GM23338 (cell line): ENCODE measurements at regions not wholly inside any gene's neighbourhood (a gene's known extent, or its start where the extent isn't known, plus 50 kb on each side); places are given as distances from the start of the nearest gene placed in this dataset.

Experiments
- ATAC-seq: fragments of 200-7000 bp; cut with Tn5 transposase; 3 replicates; pipeline ENCODE4 v1.9.1; 2020
- DNase-seq: peaks from one replicate; pipeline ENCODE4 v3.0.0-alpha.2; 2015; ENCODE audit warnings: low spot score
- H2AFZ ChIP-seq: fragments of 200-600 bp; sonication (generic); 2 replicates; pipeline ENCODE4 v1.8.0; 2016; ENCODE audit warnings: antibody characterized with exemption, mild to moderate bottlenecking, moderate library complexity
- H3F3A ChIP-seq: fragments of 200-600 bp; sonication (generic); replicated peaks from 2 replicates; pipeline ENCODE4 v1.8.0; 2017; ENCODE audit warnings: antibody characterized with exemption, mixed run types, low read depth
- H3K27ac ChIP-seq: fragments of 200-600 bp; sonication (generic); 2 replicates; pipeline ENCODE4 v1.6.1; 2016; ENCODE audit warnings: low read depth
- H3K27me3 ChIP-seq: fragments of 200-600 bp; sonication (generic); 2 replicates; pipeline ENCODE4 v1.8.0; 2016; ENCODE audit warnings: mild to moderate bottlenecking, mixed run types, moderate library complexity; ENCODE audit not compliant: insufficient read depth
- H3K36me3 ChIP-seq: fragments of 200-600 bp; sonication (generic); 2 replicates; pipeline ENCODE4 v1.8.0; 2016; ENCODE audit warnings: mild to moderate bottlenecking; ENCODE audit not compliant: insufficient read depth
- H3K4me1 ChIP-seq: fragments of 200-600 bp; sonication (generic); 2 replicates; pipeline ENCODE4 v1.8.0; 2016; ENCODE audit warnings: mild to moderate bottlenecking, moderate library complexity; ENCODE audit not compliant: insufficient read depth
- H3K4me2 ChIP-seq: fragments of 200-600 bp; sonication (generic); 2 replicates; pipeline ENCODE4 v1.7.1; 2017; ENCODE audit warnings: mixed run types
- H3K4me3 ChIP-seq: fragments of 200-600 bp; sonication (generic); 2 replicates; pipeline ENCODE4 v1.6.1; 2016; ENCODE audit warnings: mixed run types
- H3K79me2 ChIP-seq: fragments of 200-600 bp; sonication (generic); replicated peaks from 2 replicates; pipeline ENCODE4 v1.8.0; 2017; ENCODE audit warnings: mild to moderate bottlenecking; ENCODE audit not compliant: insufficient read depth
- H3K9me2 ChIP-seq: fragments of 200-600 bp; sonication (generic); 2 replicates; pipeline ENCODE4 v1.8.0; 2017; ENCODE audit not compliant: insufficient read depth
- H4K20me1 ChIP-seq: fragments of 200-600 bp; sonication (generic); replicated peaks from 2 replicates; pipeline ENCODE4 v1.8.0; 2017; ENCODE audit warnings: mild to moderate bottlenecking; ENCODE audit not compliant: insufficient read depth
- H3K27ac Mint-ChIP-seq: 2 replicates; pipeline ENCODE4 v1.8.0; 2020; ENCODE audit warnings: inconsistent platforms, mild to moderate bottlenecking, moderate library complexity, mixed read lengths
- H3K27me3 Mint-ChIP-seq: 3 replicates; pipeline ENCODE4 v1.8.0; 2022; ENCODE audit warnings: low read depth, mild to moderate bottlenecking, moderate library complexity, mixed read lengths, inconsistent platforms; ENCODE audit not compliant: insufficient read depth, poor library complexity
- H3K36me3 Mint-ChIP-seq: 3 replicates; pipeline ENCODE4 v1.8.0; 2021; ENCODE audit warnings: low read depth, mild to moderate bottlenecking, inconsistent platforms, moderate library complexity, mixed read lengths
- H3K4me1 Mint-ChIP-seq: 3 replicates; pipeline ENCODE4 v1.8.0; 2020; ENCODE audit warnings: mild to moderate bottlenecking, inconsistent platforms, mixed read lengths
- H3K4me3 Mint-ChIP-seq: 3 replicates; pipeline ENCODE4 v1.8.0; 2021; ENCODE audit warnings: moderate library complexity, mild to moderate bottlenecking, inconsistent platforms, mixed read lengths
- H3K9me3 Mint-ChIP-seq: 3 replicates; pipeline ENCODE4 v1.8.0; 2020; ENCODE audit warnings: moderate library complexity, mild to moderate bottlenecking, inconsistent platforms, mixed read lengths
- CREB1 ChIP-seq: fragments of 250-450 bp; sonication (Bioruptor Pico); IDR thresholded peaks from 2 replicates; pipeline ENCODE4 v1.5.0; 2020; ENCODE audit warnings: low read depth, mild to moderate bottlenecking, moderate library complexity
- EZH2 ChIP-seq: fragments of 200-600 bp; sonication (generic); IDR thresholded peaks from one replicate; pipeline ENCODE4 v1.8.0; 2017; ENCODE audit warnings: antibody characterized with exemption, mild to moderate bottlenecking, low read depth; ENCODE audit not compliant: unreplicated experiment
- EZH2phosphoT487 ChIP-seq: fragments of 200-600 bp; sonication (generic); IDR thresholded peaks from one replicate; pipeline ENCODE4 v1.8.1; 2018; ENCODE audit warnings: antibody characterized with exemption; ENCODE audit not compliant: unreplicated experiment
- JUNB ChIP-seq: IDR thresholded peaks from one replicate; pipeline ENCODE4 v1.6.1; 2016; ENCODE audit warnings: antibody characterized with exemption; ENCODE audit not compliant: unreplicated experiment
- NANOG ChIP-seq: IDR thresholded peaks from 2 replicates; pipeline ENCODE4 v1.6.1; 2016; ENCODE audit warnings: antibody characterized with exemption, borderline replicate concordance
- POLR2AphosphoS5 ChIP-seq: IDR thresholded peaks from 2 replicates; pipeline ENCODE4 v1.6.1; 2016; ENCODE audit warnings: antibody characterized with exemption, low read depth
- STAT1 ChIP-seq: IDR thresholded peaks from one replicate; pipeline ENCODE4 v1.6.1; 2016; ENCODE audit warnings: antibody characterized with exemption; ENCODE audit not compliant: unreplicated experiment
- ZNF114 ChIP-seq: fragments of 250-450 bp; sonication (Bioruptor Pico); IDR thresholded peaks from 2 replicates; pipeline ENCODE4 v1.5.0; 2020; ENCODE audit warnings: mild to moderate bottlenecking, moderate library complexity
- ZNF331 ChIP-seq: fragments of 250-450 bp; sonication (Bioruptor Pico); IDR thresholded peaks from 2 replicates; pipeline ENCODE4 v1.5.0; 2020; ENCODE audit warnings: low read depth, mild to moderate bottlenecking, moderate library complexity
- TF ChIP-seq, protein P1 (sequence below), 2 experiments: fragments of 200-600 bp in 1 of 2; sonication (generic) in 1 of 2; conservative IDR thresholded peaks; 2 replicates each; pipeline versions ENCODE4 v1.5.1 to v1.6.1; 2016 to 2017; ENCODE audit warnings: antibody characterized with exemption in 2 of 2, low read depth in 2 of 2, mild to moderate bottlenecking in 2 of 2, moderate library complexity in 1 of 2
- TF ChIP-seq, protein P2 (sequence below): IDR thresholded peaks from one replicate; pipeline ENCODE4 v1.6.1; 2018; ENCODE audit warnings: antibody characterized with exemption; ENCODE audit not compliant: unreplicated experiment
- TF ChIP-seq, protein P3 (sequence below): fragments of 250-450 bp; sonication (Bioruptor Pico); IDR thresholded peaks from 2 replicates; pipeline ENCODE4 v1.5.0; 2020; ENCODE audit warnings: mild to moderate bottlenecking, moderate library complexity

DNA sequence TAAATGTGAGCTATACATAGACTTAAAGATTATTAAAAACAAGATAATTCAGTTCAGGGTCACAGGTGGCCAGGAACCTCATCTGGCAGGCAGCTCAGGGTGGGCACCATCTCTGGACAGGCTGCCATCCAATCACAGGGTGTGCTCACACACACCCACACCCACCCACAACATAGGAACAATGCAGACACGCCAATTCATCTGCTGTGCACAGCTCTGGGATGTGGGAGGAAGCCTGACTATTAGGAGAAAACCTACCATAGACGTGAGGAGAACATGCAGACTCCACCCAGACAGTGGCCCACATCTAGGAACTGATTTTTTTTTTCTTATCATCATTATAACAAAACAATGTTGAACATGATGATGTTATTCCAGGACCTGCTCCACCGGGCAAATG lies 286.7 kb downstream of the PRL start (continued):
- TF ChIP-seq, protein P1, sequence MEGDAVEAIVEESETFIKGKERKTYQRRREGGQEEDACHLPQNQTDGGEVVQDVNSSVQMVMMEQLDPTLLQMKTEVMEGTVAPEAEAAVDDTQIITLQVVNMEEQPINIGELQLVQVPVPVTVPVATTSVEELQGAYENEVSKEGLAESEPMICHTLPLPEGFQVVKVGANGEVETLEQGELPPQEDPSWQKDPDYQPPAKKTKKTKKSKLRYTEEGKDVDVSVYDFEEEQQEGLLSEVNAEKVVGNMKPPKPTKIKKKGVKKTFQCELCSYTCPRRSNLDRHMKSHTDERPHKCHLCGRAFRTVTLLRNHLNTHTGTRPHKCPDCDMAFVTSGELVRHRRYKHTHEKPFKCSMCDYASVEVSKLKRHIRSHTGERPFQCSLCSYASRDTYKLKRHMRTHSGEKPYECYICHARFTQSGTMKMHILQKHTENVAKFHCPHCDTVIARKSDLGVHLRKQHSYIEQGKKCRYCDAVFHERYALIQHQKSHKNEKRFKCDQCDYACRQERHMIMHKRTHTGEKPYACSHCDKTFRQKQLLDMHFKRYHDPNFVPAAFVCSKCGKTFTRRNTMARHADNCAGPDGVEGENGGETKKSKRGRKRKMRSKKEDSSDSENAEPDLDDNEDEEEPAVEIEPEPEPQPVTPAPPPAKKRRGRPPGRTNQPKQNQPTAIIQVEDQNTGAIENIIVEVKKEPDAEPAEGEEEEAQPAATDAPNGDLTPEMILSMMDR (conservative IDR thresholded peaks at IDR 0.05; ENCODE audit: low read depth in 2 of 2): no peak

DNA sequence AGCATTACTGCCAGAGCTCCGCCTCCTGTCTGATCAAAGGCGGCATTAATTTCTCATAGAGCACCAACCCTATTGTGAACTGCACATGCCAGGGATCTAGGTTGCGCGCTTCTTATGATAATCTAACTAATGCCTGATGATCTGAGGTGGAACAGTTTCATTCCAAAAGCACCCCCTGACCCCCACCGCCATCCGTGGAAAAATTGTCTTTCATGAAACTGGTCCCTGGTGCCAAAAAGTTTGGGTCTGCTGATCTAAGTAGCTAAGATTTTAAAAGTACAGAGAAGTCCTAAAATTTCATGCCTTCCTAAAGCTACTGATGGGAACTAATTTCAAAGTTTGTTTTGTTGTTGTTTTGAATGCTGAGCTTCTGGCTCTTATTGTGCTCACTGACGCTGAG lies 281.6 kb downstream of the PRL start:
- no peak overlapping the region for H2AFZ ChIP-seq
- H3K27ac ChIP-seq: peak overlapping the region; percentile 46; the same call in 1 of the 2 replicates
- H3K4me3 ChIP-seq: no peak overlapping the region
- 0 out of 2 replicates have a peak, but pooled peaks cover under 1% of the 10 kb centered on the region for H3F3A ChIP-seq
- no peak overlapping the region for H3K4me2 ChIP-seq
- H3K27me3 ChIP-seq: no peaks in the 10 kb centered on the region
- H3K36me3 Mint-ChIP-seq: peaks cover 6% of the 10 kb centered on the region; the same call in 1 of the 3 replicates
- H3K9me2 ChIP-seq: peaks cover 9% of the 10 kb centered on the region
- H3K4me3 Mint-ChIP-seq: no peak overlapping the region
- no peaks in the 10 kb centered on the region; the same call in 1 of the 2 replicates for H4K20me1 ChIP-seq
- DNase-seq: no peak
- H3K36me3 ChIP-seq: no peaks in the 10 kb centered on the region
- H3K4me1 Mint-ChIP-seq: peaks cover 22% of the 10 kb centered on the region
- H3K79me2 ChIP-seq: peaks cover 10% of the 10 kb centered on the region
- H3K27ac Mint-ChIP-seq: 0 out of 2 replicates have a peak overlapping the region, but pooled peaks have one; percentile 27
- H3K9me3 Mint-ChIP-seq: no peaks in the 10 kb centered on the region
- H3K27me3 Mint-ChIP-seq: peaks cover 8% of the 10 kb centered on the region
- no peak for ATAC-seq
- H3K4me1 ChIP-seq: peaks cover 26% of the 10 kb centered on the region
- TF ChIP-seq, protein P1 (conservative IDR thresholded peaks at IDR 0.05; ENCODE audit: low read depth in 2 of 2): no peak
- no peak for TF ChIP-seq POLR2AphosphoS5
- no peak for TF ChIP-seq ZNF114
- TF ChIP-seq EZH2: no peak
- TF ChIP-seq ZNF331 (CRISPR knock-in tag): no peak
- TF ChIP-seq, protein P2, sequence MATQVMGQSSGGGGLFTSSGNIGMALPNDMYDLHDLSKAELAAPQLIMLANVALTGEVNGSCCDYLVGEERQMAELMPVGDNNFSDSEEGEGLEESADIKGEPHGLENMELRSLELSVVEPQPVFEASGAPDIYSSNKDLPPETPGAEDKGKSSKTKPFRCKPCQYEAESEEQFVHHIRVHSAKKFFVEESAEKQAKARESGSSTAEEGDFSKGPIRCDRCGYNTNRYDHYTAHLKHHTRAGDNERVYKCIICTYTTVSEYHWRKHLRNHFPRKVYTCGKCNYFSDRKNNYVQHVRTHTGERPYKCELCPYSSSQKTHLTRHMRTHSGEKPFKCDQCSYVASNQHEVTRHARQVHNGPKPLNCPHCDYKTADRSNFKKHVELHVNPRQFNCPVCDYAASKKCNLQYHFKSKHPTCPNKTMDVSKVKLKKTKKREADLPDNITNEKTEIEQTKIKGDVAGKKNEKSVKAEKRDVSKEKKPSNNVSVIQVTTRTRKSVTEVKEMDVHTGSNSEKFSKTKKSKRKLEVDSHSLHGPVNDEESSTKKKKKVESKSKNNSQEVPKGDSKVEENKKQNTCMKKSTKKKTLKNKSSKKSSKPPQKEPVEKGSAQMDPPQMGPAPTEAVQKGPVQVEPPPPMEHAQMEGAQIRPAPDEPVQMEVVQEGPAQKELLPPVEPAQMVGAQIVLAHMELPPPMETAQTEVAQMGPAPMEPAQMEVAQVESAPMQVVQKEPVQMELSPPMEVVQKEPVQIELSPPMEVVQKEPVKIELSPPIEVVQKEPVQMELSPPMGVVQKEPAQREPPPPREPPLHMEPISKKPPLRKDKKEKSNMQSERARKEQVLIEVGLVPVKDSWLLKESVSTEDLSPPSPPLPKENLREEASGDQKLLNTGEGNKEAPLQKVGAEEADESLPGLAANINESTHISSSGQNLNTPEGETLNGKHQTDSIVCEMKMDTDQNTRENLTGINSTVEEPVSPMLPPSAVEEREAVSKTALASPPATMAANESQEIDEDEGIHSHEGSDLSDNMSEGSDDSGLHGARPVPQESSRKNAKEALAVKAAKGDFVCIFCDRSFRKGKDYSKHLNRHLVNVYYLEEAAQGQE: no peak
- TF ChIP-seq CREB1 (CRISPR knock-in tag): no peak
- TF ChIP-seq STAT1: no peak
- no peak for TF ChIP-seq NANOG
- no peak for TF ChIP-seq EZH2phosphoT487
- TF ChIP-seq, protein P3, sequence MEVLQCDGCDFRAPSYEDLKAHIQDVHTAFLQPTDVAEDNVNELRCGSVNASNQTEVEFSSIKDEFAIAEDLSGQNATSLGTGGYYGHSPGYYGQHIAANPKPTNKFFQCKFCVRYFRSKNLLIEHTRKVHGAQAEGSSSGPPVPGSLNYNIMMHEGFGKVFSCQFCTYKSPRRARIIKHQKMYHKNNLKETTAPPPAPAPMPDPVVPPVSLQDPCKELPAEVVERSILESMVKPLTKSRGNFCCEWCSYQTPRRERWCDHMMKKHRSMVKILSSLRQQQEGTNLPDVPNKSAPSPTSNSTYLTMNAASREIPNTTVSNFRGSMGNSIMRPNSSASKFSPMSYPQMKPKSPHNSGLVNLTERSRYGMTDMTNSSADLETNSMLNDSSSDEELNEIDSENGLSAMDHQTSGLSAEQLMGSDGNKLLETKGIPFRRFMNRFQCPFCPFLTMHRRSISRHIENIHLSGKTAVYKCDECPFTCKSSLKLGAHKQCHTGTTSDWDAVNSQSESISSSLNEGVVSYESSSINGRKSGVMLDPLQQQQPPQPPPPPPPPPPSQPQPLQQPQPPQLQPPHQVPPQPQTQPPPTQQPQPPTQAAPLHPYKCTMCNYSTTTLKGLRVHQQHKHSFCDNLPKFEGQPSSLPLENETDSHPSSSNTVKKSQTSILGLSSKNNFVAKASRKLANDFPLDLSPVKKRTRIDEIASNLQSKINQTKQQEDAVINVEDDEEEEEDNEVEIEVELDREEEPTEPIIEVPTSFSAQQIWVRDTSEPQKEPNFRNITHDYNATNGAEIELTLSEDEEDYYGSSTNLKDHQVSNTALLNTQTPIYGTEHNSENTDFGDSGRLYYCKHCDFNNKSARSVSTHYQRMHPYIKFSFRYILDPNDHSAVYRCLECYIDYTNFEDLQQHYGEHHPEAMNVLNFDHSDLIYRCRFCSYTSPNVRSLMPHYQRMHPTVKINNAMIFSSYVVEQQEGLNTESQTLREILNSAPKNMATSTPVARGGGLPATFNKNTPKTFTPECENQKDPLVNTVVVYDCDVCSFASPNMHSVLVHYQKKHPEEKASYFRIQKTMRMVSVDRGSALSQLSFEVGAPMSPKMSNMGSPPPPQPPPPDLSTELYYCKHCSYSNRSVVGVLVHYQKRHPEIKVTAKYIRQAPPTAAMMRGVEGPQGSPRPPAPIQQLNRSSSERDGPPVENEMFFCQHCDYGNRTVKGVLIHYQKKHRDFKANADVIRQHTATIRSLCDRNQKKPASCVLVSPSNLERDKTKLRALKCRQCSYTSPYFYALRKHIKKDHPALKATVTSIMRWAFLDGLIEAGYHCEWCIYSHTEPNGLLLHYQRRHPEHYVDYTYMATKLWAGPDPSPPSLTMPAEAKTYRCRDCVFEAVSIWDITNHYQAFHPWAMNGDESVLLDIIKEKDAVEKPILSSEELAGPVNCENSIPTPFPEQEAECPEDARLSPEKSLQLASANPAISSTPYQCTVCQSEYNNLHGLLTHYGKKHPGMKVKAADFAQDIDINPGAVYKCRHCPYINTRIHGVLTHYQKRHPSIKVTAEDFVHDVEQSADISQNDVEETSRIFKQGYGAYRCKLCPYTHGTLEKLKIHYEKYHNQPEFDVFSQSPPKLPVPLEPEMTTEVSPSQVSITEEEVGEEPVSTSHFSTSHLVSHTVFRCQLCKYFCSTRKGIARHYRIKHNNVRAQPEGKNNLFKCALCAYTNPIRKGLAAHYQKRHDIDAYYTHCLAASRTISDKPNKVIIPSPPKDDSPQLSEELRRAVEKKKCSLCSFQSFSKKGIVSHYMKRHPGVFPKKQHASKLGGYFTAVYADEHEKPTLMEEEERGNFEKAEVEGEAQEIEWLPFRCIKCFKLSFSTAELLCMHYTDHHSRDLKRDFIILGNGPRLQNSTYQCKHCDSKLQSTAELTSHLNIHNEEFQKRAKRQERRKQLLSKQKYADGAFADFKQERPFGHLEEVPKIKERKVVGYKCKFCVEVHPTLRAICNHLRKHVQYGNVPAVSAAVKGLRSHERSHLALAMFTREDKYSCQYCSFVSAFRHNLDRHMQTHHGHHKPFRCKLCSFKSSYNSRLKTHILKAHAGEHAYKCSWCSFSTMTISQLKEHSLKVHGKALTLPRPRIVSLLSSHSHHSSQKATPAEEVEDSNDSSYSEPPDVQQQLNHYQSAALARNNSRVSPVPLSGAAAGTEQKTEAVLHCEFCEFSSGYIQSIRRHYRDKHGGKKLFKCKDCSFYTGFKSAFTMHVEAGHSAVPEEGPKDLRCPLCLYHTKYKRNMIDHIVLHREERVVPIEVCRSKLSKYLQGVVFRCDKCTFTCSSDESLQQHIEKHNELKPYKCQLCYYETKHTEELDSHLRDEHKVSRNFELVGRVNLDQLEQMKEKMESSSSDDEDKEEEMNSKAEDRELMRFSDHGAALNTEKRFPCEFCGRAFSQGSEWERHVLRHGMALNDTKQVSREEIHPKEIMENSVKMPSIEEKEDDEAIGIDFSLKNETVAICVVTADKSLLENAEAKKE (CRISPR knock-in tag): no peak
- no peak for TF ChIP-seq JUNB
